Ovary (tissue), 3 donors: ENCODE measurements at regions not wholly inside any gene's neighbourhood (a gene's known extent, or its start where the extent isn't known, plus 50 kb on each side); places are given as distances from the start of the nearest gene placed in this dataset.

Experiments used
- CTCF ChIP-seq, 3 donors: fragments of 450-650 bp in 2 of 3; fragments of 200-600 bp in 1 of 3; IDR thresholded peaks; one replicate each; pipeline versions ENCODE4 v1.5.1 to v1.8.0; 2016 to 2022; ENCODE audit warnings: antibody characterized with exemption in 3 of 3, mild to moderate bottlenecking in 1 of 3
- EP300 ChIP-seq: sonication (generic); formaldehyde crosslinking; IDR thresholded peaks from one replicate; pipeline ENCODE4 v1.6.1; 2017; ENCODE audit warnings: antibody characterized with exemption
- donor health status: DM: no; HTN: no; CAD: no.

- TF ChIP-seq EP300 (no peak), CTCF (IDR thresholded peaks at IDR 0.05) (no peak)
Measured at GRCh38 chr14:61927060-61927459, 164.8 kb downstream of the SNAPC1 start.
